AG10803 (cell line): ENCODE measurements at regions not wholly inside any gene's neighbourhood (a gene's known extent, or its start where the extent isn't known, plus 50 kb on each side); places are given as distances from the start of the nearest gene placed in this dataset.

Source experiments
- DNase-seq: peaks from one replicate; pipeline ENCODE4 v3.0.0; 2010; ENCODE audit warnings: low read depth
- H3K4me3 ChIP-seq: 2 replicates; pipeline ENCODE4 v1.5.1; 2011; ENCODE audit warnings: mild to moderate bottlenecking, low read length, control low read depth
- CTCF ChIP-seq: conservative IDR thresholded peaks from 2 replicates; pipeline ENCODE4 v1.5.1; 2011; ENCODE audit warnings: mild to moderate bottlenecking, low read length, control low read depth, inconsistent platforms

DNA sequence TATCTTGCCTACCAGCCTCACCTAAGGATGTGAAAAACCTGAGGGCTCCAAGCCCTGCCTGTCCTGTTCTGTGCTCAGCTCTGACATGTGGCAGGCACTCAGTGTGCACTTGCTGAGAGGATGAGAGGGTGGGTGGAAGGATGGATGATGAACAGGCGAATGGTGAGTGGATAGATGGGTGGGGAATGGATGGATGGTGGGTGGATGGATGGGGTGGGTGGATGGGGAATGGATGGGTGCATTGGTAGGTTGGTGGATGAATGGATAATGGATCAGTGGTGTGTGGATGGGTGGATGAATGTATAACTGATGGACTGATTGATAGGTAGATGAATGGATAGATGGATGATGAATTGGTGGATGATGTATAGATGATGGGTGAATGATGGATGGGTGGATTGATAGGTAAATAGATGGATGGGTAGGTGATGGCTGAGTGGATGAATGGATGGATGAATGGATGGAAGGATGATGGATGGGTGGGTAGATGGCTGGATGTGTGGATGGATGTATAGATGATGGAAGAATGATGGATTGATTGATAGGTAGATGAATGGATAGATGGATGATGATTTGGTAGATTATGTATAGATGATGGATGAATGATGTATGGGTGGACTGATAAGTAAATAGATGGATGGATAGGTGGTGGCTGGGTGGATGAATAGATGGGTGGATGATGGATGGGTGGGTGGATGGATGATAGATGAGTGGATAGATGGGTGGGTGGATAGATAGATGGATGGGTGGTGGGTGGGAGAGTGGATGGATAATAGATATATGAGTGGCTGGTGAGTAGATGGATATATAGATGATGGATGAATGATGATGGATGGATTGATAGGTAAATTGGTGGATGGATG lies 69.3 kb upstream of the NKX1-1 start:
- TF ChIP-seq CTCF = no peak
- no peak for DNase-seq
- no peak overlapping the region for H3K4me3 ChIP-seq

GRCh38 chr4:1474126-1475090 lies 68.2 kb upstream of the NKX1-1 start:
- DNase-seq = no peak
- H3K4me3 ChIP-seq = no peak overlapping the region
- no peak for TF ChIP-seq CTCF

DNA sequence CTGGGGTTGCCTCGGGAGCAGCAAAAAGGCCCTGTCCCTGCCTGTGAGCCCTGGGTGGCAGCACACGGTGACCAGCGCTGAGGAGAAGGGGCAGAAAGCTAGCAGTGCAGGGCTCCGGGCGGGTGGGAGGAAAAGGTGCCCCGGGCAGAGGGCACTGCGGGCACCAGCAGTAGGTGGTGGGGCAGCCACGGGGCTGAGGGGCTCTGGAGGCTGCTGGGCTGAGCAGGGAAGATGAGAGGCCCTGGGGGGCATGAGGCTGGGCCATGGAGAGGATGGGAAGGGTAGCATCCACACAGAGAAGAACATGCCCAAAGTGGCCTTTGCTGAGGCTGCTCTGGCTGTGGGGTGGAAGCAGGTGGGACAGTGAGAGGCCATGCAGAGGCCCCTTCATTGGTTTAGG lies 67.5 kb upstream of the NKX1-1 start:
- H3K4me3 ChIP-seq = no peak overlapping the region
- no peak for DNase-seq
- no peak for TF ChIP-seq CTCF

- TF ChIP-seq CTCF = no peak
- no peak for DNase-seq
Observed at GRCh38 chr4:1472911-1473518, 66.8 kb upstream of the NKX1-1 start.

DNA sequence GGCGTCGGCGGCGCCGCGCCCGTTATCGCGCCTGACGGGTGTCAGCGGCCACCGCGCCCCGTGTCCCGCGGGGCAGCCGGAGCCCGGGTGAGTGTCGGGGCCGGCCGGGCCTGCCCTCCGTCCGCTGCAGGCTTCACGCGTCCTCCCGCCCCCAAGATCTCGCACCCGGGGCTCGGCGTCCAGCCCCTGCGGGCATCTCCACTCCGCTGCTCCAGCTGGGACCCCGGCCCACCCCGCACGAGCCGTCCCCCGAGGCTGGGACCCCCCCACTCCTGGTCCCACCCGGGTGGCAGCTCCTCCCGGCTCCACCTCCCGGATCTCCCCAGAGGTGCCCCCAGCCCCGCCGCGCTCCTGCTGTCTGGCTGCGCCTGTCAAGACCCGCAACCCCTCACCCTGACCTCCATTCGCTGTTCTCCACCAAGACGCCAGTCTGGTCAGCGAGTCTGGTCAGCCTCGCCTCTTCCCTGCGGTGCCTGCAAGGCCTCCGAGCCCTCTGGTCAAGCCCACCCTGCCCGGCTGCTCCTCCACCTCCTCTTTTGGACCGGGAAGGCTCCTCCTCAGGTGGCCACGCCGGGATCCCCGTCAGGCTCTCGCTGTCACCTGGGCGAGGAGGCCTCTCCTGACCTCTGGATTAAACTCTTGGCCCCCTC lies 66.0 kb upstream of the NKX1-1 start:
- H3K4me3 ChIP-seq = no peak overlapping the region
- TF ChIP-seq CTCF = no peak
- DNase-seq = no peak

More at GRCh38 chr4:1472911-1473518, 66.8 kb upstream of the NKX1-1 start:
- no peak overlapping the region for H3K4me3 ChIP-seq

- DNase-seq = no peak
- TF ChIP-seq CTCF = no peak
- no peak overlapping the region for H3K4me3 ChIP-seq
Observed at GRCh38 chr4:1471443-1472147, 65.4 kb upstream of the NKX1-1 start.
